NCI-H345 (cell line): ENCODE measurements at regions not wholly inside any gene's neighbourhood (a gene's known extent, or its start where the extent isn't known, plus 50 kb on each side); places are given as distances from the start of the nearest gene placed in this dataset.
"Not testable (repeated sequence)": the region's sequence is repeated elsewhere in the genome, so short reads cannot be mapped to it uniquely, and the experiment has no call there.

Experiments used
- DNase-seq: peaks from one replicate; lab custom pipeline; 2025; lab: John Stamatoyannopoulos, UW

DNA sequence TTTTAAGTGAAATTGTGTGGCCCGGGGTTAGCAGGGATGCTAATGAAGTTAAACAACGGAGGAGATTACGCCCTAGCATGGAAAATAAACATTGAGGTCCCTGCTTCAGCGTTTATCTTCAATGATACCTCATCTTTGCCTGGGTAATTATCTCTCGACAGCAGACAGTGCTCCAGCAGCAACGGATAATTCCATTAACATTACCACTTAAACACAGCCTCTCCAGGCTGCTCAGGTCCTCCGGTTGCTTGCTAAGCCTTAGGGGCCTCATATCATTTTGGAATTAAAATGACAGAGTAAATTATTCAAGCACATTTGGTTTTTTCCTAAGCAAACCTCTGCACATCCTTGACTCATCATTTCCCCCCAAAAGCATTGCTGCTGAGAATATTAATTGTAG is 281.5 kb upstream of the KLF3 start:
- peak; percentile 33 for DNase-seq

DNA sequence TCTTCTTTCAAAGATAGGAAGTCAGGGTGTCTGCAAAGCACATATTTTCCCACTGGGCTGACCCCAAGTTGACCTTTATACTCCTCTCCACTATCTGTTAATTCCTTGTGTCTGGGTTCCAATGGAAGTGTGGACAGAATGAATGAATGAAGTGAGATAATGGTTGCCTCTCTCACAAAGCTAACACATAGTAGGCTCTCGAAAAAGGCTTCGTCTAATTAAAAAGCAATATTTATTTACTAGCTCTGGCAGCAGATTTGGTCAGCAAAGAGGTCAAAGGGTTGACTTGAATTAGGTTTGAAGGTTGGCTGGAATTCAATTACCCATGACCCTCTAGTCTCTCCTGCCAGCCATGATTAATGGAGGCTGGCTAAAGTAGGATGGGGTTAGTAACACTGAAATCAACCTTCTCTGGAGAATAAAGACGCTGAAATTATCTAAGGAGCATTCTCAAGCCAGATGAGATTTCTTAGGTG is 280.3 kb upstream of the KLF3 start:
- DNase-seq: no peak

DNA sequence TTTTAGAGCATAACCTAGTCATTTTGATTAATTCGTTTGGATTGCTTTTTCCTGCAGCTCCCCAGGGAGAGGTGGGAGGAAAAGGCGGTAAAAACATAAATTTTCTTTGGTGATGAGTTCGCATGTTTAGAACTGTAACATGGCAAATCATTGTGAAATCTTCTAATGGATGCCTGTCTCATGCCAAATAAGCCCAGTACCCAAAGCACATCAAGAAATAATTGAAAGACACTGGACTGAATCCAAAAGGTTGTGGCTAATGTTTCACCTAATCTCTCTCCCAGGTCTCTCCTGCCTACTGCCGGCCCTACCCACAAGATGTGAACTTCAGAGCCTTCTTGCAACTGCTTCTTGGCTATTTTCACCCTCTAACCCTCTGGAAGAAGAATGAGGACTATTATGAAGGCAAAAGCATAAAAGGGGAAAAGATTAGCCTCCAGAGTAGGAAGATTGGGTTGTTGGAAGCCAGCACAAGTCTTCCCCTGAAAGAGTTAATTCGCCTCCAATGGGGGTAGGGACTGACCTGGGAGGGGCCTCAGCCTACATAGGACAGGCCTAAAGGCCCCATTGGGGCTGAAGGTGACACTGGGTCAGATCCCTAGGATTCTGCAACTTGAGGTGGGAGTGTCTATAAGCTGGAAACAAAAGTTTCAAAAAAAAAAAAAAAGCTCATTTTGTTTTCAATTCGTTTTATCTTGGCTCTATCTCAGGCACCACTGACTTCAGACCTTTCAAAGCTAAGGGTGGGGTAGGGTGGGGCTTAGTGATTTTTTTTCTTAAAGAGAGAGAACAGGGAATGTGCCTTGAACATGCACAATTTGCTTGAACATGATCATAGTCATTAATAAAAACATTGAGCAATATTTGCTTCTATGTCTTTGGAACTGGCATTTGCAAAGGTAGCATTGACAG is 278.6 kb upstream of the KLF3 start:
- DNase-seq: no peak

DNA sequence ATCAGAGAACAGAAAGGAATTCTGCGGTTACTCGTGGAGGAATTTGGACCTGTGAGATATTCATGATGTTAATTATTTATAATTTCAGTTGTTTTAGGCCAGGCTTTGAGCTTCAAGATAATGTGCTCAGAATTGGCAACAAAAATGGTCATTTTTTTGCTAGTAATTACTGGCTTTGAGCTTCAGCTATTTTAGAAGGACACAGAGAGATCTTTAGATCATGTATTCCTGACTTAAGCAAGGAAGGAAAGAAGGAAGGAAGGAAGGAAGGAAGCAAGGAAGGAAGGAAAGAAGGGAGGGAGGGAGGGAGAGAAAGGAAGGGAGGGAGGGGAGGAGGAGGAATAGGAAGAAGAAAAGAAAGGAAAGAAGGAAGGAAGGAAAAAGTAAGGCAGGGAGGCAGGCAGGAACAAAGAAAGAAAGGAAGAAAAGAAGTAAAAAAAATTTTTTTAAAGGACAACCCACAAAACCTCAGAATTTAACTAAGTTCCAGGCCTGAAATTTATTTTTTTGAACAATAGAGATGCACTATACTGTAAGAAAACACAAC is 277.9 kb upstream of the KLF3 start:
- no peak for DNase-seq

DNA sequence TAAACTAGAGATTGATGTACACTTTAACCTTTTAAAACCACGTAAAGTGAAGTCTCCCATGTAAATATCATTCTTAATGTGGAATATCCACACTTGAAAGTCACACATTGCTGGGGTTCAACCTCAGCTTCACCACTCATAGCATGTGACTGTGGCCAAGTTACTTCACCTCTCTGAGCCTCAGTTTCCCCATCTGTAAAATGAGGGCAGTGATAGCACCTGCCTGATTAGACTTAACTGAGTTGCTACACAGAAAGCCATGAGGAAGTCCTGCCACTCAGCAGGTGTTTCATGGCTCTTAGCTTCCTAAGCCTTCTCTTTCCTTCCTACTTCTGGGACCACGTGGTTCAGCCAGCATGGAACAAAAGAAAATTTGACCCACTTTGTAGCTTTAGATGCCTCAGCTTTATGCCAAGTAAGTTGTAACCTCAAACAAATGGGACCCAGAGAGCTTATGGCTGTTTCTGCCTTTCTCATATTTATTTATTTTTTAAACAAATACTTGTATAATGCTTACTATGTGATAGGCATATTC is 277.3 kb upstream of the KLF3 start:
- no peak for DNase-seq

DNA sequence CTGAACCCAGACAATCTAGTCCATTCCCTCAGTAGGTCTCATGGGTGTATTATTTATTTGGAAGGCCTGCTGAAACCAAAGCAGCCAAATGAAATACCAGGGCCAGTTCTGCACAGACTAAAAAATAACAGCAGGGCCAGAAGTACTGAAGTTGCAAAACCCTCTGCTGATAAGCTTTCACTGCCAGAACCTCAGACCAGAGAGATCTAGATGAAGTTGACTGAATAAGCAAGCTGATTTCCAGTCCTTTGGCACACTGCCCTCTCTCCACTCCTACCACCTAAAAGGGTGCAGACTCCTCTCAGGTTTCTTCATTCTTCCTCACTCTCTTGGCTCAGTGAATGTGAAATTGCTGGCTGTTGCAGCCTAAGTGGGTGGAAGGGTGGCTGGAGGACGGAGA is 276.7 kb upstream of the KLF3 start:
- DNase-seq: no peak

DNA sequence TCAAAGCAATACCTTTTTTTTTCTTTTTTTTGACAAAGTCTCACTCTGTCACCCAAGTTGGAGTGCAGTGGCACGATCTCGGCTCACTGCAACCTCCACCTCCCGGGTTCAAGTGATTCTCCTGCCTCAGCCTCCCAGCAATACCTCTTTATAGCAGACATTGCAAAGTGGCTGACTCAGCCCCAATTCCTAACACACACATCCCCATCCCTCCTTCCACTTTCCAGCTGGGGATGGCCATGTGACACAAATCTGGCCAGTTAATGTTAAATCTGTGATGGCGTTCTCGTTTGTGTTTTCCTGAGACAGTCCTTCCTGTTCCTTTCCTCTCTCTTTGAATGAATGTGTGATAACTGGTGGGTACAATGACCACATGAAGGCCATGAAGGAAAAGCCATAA is 276.2 kb upstream of the KLF3 start:
- no peak for DNase-seq

DNA sequence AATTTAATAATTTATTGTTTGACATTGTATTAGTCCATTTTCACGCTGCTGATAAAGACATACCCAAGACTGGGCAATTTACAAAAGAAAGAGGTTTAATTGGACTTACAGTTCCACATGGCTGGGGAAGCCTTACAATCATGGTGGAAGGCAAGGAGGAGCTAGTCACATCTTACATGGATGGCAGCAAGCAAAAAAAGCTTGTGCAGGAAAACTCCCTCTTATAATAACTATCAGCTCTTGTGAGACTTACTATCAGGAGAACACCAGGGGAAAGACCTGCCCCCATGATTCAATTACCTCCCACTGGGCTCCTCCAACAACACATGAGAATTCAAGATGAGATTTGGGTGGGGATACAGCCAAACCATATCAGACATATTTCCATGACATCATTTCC is 275.1 kb upstream of the KLF3 start:
- DNase-seq: not testable (repeated sequence)

DNA sequence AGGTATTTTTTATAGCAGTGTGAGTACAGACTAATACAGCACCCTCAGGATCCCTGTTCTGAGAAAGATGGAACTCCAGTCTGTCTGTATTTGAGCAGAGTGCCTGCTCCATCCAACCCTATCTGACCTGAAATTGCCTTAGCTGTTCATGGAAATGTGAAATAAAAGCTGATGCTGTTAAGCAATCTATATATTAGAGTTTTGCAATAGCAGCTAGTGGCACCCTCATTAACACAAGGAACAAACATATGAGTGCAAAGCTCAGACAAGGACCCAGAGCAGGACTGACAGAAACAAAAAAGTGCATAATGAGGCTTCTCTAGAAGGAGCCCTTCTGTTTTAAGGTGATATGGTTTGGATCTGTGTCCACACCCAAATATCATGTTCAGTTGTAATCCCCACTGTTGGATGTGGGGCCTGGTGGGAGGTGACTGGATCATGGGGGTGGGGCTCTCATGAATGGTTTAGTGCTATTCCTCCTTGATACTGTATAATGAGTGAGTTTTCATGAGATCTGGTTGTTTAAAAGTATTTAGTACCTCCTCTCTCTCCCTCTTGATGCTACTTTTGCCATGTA is 272.9 kb upstream of the KLF3 start:
- no peak for DNase-seq

DNA sequence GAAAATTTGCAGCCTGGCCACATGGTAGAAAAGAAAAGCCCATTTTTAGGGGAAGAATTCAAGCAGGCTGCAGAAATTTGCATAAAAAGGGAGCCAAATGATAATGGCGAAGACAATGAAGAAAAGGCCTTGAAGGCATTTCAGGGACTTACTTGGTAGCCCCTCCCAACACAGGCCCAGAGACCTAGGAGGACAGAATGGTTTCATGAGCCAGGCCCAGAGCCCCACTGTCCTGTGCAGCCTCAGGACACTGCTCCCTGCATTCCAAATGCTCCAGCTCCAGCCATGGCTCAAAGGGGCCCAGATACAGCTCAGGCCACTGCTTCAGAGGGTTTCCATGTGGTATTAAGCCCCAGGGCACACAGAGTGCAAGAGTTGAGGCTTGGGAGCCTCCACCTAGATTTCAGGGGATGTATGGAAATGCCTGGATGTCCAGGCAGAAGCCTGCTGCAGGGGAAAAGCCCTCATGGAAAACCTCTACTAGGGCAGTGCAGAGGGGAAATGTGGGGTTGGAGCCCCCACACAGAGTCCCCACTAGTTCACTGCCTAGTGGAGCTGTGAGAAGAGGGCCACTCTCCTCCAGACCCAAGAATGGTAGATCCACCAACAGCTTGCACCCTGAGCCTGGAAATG is 271.7 kb upstream of the KLF3 start:
- DNase-seq: no peak

DNA sequence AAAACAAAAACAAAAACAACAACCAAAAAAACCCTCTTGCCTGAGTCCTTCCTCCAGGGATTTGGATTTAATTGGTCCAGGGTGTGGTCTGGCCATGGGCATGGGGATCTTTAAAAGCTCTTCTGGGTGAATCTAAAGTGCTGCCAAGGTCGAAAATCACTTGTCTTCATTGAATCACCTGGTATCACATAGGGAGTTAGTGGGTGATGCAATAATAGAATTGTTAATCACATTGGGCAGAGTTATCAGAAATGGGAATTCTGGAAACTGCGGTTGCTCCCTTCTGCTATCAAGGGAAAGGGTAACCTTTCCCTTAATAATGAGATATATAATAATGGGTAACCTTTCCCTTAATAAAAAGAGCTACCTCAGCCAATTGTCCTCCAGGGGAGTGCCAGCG is 267.9 kb upstream of the KLF3 start:
- DNase-seq: no peak

DNA sequence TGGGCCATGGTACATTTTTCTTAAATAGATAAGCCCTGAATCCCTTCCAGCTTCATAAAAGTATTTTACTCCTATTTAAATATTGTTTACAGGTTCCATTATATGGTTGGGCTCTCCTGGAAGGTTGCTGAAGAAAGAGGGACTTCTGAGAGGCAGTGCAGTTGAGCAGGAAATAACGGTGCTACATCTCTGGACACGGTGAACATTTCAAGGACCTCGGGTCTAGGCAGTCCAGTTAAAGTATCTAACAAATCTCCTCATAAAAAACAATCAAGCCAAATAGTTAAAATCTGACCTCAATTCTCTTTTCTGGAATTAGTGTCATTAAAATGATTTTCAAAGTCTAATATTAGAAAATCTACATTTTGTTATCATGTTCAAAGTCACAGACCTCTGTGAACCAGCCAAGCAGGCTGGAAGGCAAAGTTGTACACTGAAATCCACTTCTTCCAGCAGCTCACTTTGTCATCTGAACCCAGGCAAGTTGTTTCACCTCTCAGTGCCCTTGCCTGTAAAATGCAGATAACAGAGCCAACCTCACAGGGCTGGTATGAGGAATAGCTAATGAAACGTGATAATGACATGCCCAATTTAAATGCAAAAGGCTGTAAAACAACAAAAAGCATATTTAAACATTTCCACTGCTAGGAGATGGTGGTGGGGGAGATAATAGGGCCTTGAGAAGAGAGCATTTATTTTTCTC is 267.0 kb upstream of the KLF3 start:
- no peak for DNase-seq

DNA sequence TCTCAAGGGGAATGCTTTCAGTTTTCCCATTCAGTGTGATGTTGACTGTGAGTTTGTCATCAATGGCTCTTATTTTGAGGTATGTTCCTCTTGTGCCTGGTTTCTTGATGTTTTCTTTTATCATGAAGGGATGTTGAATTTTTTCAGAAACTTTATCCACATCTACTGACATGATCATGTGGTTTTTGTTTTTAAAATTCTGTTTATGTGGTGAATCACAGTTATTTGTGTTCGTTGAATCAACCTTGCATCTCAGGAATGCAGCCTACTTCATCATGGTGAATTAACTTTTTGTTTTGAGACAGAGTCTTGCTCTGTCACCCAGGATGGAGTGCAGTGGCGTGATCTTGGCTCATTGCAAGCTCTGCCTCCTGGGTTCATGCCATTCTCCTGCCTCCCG is 263.1 kb upstream of the KLF3 start:
- no peak for DNase-seq

DNA sequence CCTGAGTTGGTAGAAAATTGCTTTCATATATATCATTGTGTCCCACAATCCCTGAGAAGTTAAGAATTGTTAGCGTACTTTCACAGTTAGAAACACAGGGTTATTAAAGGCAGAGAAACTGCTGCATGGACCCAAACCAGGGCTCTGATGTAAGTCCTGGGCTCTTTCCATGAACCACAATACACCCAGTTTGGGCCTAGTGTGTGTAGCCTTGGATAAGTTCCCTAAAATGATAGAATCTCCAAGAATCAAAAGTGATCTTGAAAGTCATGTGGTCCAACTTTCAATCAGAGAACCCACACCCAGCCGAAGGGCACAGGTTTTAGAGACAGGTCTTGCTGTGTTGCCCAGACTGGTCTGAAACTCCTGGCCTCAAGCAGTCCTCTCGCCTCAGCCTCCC is 257.8 kb upstream of the KLF3 start:
- DNase-seq: no peak

DNA sequence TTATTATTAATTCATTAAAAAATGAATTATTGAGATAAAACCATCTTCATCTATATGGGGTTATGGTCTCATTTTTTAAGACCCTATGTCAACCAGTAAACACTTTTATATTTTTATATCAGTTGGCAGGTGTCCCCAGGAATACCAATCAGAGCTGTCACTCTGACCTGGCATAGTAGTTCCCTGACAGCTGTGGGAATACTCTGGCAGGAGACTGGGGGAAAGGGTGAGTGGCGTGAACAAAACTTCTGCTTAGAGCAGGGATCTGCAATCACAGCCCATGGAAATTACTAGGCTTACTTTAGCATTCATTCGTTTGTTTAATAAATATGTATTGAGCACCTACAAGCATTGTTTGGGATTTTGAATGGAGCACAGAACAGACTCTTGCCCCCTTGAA is 254.1 kb upstream of the KLF3 start:
- no peak for DNase-seq

DNA sequence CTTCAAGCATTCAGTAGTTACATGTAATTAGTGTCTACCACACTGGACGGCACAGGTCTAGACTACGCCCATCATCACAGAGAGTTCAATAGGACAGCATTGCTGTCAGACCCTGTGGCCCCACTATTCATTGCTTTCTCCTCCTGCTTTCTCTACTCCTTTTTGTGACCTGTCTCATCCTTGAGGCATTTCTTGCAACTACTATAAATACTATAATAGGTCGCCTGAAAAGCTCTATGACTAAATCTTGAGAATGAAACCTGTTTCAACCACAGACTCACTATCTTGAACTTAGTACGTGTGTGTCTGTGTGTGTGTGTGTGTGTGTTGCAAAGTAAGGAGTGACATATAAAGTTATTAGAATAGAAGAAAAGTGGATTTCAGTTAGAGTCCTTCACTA is 252.9 kb upstream of the KLF3 start:
- DNase-seq: no peak

DNA sequence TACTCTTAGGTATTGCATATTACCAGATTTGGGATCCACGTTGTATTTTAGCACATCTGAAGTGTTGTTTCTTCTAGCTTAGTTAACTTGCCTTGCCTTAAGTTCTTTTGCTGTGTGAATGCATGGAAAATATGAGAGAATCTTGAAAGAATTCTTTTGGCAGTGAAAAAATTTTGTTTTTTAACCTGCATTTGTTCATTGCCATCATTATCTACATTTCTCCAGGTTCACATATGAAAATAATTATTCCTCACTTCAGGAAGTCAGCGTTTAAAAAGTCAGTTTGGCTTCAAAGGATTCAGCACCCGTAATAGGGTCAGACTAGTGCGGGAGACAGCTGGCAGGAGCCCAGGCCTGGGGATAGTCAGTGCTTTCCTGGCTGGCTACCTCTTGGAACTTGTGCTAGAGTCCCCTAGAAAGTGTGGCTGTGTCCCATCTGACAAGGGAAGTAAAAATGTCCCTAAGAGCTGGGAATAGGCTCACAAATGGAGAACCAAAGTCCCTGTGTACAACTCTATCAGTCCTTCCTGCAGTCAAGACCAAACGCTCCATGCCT is 251.9 kb upstream of the KLF3 start:
- no peak for DNase-seq

DNA sequence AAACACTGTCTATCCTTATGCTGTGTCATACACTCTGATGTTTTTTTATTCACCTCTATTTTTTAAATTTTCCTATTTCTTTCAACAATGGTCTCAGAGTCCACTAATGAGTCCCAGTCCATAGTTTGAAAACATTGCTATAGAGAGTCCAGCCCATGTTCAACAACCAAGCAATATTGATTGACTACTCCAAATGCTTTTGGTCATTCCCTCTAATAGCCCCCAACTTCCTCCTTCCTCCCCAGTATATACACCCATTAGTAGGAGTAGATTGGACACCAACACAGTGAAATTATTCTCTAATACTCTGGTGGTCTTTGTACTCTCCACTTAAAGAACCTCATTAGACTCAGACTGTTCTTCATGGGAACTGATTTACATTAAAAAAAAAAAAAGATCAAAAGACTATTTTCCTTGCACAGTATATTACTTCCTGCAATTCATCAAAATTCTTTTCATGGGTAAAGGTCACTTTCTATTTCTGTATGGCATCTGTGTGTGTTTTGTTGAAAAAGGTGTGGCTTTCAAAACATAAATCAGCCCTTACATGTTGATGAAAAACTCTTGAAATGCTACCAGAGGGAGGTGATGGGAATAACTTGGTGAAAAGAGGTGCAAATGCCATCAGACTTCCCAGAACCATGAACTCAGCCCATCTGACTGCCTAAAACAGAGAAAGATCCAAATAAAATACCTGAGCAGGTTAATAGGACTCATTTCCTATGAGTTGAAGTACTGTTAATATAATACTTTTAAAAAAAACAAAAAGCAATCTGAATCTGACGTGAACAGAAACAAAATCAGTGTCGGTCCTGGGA is 250.3 kb upstream of the KLF3 start:
- no peak for DNase-seq

DNA sequence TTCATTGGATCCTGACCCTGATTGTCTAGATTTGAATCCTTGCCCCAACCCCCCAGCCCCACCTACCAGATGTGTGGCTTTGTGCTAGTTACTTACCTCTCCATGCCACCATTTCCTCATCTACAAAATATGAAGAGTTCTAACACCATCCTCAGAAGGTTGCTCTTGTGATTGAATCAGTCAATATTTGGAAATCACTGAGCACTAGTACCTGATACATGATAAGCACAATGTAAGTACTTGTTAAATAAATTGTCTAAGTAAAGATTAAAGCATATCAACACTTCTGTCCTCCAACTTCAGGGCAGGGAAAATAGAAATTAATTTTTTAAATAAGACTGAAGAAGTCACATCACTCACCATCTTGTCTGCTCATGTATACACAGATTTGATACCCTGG is 249.6 kb upstream of the KLF3 start:
- DNase-seq: no peak

DNA sequence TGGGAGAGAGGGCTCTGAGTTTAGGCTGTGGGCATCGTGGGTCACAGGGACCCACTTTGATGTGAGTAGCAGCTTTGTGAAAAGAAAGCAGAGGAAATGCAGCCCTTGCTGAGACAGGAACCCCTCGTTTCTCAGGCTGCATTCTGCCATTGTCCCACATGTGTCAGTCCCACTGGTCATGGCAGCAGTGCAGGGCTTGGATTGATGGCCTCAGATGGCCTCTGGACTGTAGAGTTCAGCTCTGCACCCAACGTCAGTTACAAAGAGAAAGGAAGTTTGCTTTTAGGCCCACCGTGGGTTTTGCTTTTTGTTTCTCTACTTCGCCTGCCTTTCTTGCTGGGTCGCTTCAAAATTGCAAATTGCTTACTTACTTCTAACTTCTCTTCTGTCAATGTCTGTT is 248.3 kb upstream of the KLF3 start:
- DNase-seq: no peak
